ENCODE measurements at regions not wholly inside any gene's neighbourhood (a gene's known extent, or its start where the extent isn't known, plus 50 kb on each side); places are given as distances from the start of the nearest gene placed in this dataset.

- WGBS, 2 donors: 72 to 86% methylated on average over 3 of the region's 3 CpGs
- H3K36me3 ChIP-seq: no peaks in the 10 kb centered on the region
- H3K27me3 ChIP-seq: no peaks in the 10 kb centered on the region
- DNase-seq (no peak), ATAC-seq (ENCODE audit: low FRiP score in 2 of 2) (no peak)
- H3K27ac ChIP-seq: no peak overlapping the region
- no peaks in the 10 kb centered on the region for H3K9me3 ChIP-seq
- H3K4me3 ChIP-seq: no peak overlapping the region
- TF ChIP-seq POLR2A (IDR thresholded peaks at IDR 0.05) (no peak), POLR2AphosphoS5 (IDR thresholded peaks at IDR 0.05) (no peak), EP300 (IDR thresholded peaks at IDR 0.05) (no peak), CTCF (IDR thresholded peaks at IDR 0.05) (no peak)
- H3K4me1 ChIP-seq: no peaks in the 10 kb centered on the region
Observed at GRCh38 chr2:53021292-53021691, 746.3 kb upstream of the CHAC2 start.

- Histone ChIP-seq H3K36me3 (no peaks in the 10 kb centered on the region), H3K4me1 (no peaks in the 10 kb centered on the region), H3K9me3 (no peaks in the 10 kb centered on the region), H3K4me3 (no peak overlapping the region), H3K27me3 (no peaks in the 10 kb centered on the region), H3K27ac (no peak overlapping the region)
- DNase-seq (no peak), ATAC-seq (ENCODE audit: low FRiP score in 2 of 2) (no peak)
- TF ChIP-seq POLR2AphosphoS5 (IDR thresholded peaks at IDR 0.05): no peak
- no peak for TF ChIP-seq CTCF (IDR thresholded peaks at IDR 0.05)
- no peak for TF ChIP-seq POLR2A (IDR thresholded peaks at IDR 0.05)
- TF ChIP-seq EP300 (IDR thresholded peaks at IDR 0.05): no peak
- 40 to 42% methylated on average over 2 of the region's 2 CpGs for WGBS, 2 donors
Observed at GRCh38 chr2:53018825-53019425, 748.7 kb upstream of the CHAC2 start.

- DNase-seq: no peak
- Histone ChIP-seq H3K27ac (no peak overlapping the region), H3K4me1 (no peaks in the 10 kb centered on the region), H3K36me3 (no peaks in the 10 kb centered on the region), H3K9me3 (no peaks in the 10 kb centered on the region), H3K4me3 (no peak overlapping the region), H3K27me3 (no peaks in the 10 kb centered on the region)
- no peak for ATAC-seq (ENCODE audit: low FRiP score in 2 of 2)
- TF ChIP-seq POLR2A (IDR thresholded peaks at IDR 0.05) (no peak), POLR2AphosphoS5 (IDR thresholded peaks at IDR 0.05) (no peak), EP300 (IDR thresholded peaks at IDR 0.05) (no peak), CTCF (IDR thresholded peaks at IDR 0.05) (no peak)
- WGBS, 2 donors: 83 to 88% methylated on average over 2 of the region's 2 CpGs
Observed at GRCh38 chr2:53006980-53007379, 760.6 kb upstream of the CHAC2 start.

GRCh38 chr2:53004413-53004812 is 763.2 kb upstream of the CHAC2 start:
- TF ChIP-seq POLR2AphosphoS5 (IDR thresholded peaks at IDR 0.05): no peak
- no peak for TF ChIP-seq CTCF (IDR thresholded peaks at IDR 0.05)
- TF ChIP-seq EP300 (IDR thresholded peaks at IDR 0.05): no peak
- no peak for TF ChIP-seq POLR2A (IDR thresholded peaks at IDR 0.05)
- WGBS, 2 donors: 83 to 86% methylated on average over 3 of the region's 3 CpGs

GRCh38 chr2:52995424-52995823 is 772.2 kb upstream of the CHAC2 start:
- H3K27me3 ChIP-seq: no peaks in the 10 kb centered on the region
- no peaks in the 10 kb centered on the region for H3K4me1 ChIP-seq
- no peaks in the 10 kb centered on the region for H3K9me3 ChIP-seq
- H3K27ac ChIP-seq: no peak overlapping the region
- no peaks in the 10 kb centered on the region for H3K36me3 ChIP-seq
- ATAC-seq (ENCODE audit: low FRiP score in 2 of 2) (no peak), DNase-seq (no peak)
- no peak for TF ChIP-seq POLR2AphosphoS5 (IDR thresholded peaks at IDR 0.05)
- TF ChIP-seq CTCF (IDR thresholded peaks at IDR 0.05): no peak
- TF ChIP-seq EP300 (IDR thresholded peaks at IDR 0.05): no peak
- no peak for TF ChIP-seq POLR2A (IDR thresholded peaks at IDR 0.05)
- 59 to 66% methylated on average over 2 of the region's 2 CpGs for WGBS, 2 donors
- H3K4me3 ChIP-seq: no peak overlapping the region

More at GRCh38 chr2:53004413-53004812, 763.2 kb upstream of the CHAC2 start:
- H3K27me3 ChIP-seq: no peaks in the 10 kb centered on the region
- ATAC-seq (ENCODE audit: low FRiP score in 2 of 2) (no peak), DNase-seq (no peak)
- H3K27ac ChIP-seq: no peak overlapping the region
- no peaks in the 10 kb centered on the region for H3K9me3 ChIP-seq
- no peaks in the 10 kb centered on the region for H3K4me1 ChIP-seq
- no peak overlapping the region for H3K4me3 ChIP-seq
- H3K36me3 ChIP-seq: no peaks in the 10 kb centered on the region
